Spinal cord (tissue), 9 donors: ENCODE measurements at regions not wholly inside any gene's neighbourhood (a gene's known extent, or its start where the extent isn't known, plus 50 kb on each side); places are given as distances from the start of the nearest gene placed in this dataset.
A peak's percentile ranks its signal among the peaks of the same experiment; 100 is the strongest.
"Not testable (repeated sequence)": the region's sequence is repeated elsewhere in the genome, so short reads cannot be mapped to it uniquely, and the experiment has no call there.

ENCODE experiments used
- DNase-seq, 6 donors: peaks; one replicate each; pipeline versions ENCODE4 v3.0.0 to v3.0.0-alpha.2; 2013 to 2015; ENCODE audit warnings: low spot score in 6 of 6, low read depth in 4 of 6
- H3K27ac ChIP-seq: one replicate; pipeline ENCODE4 v1.5.1; 2013; ENCODE audit warnings: low read depth, low read length, control low read depth
- H3K27me3 ChIP-seq: one replicate; pipeline ENCODE4 v1.6.1; 2013; ENCODE audit warnings: low read length; ENCODE audit not compliant: control insufficient read depth, insufficient read depth
- H3K36me3 ChIP-seq: one replicate; pipeline ENCODE4 v1.6.1; 2013; ENCODE audit warnings: low read length; ENCODE audit not compliant: control insufficient read depth, insufficient read depth
- H3K4me1 ChIP-seq: one replicate; pipeline ENCODE4 v1.6.1; 2013; ENCODE audit warnings: low read length; ENCODE audit not compliant: control insufficient read depth, insufficient read depth
- H3K4me3 ChIP-seq: one replicate; pipeline ENCODE4 v1.5.1; 2013; ENCODE audit warnings: low read depth, low read length, control low read depth
- H3K9me3 ChIP-seq: one replicate; pipeline ENCODE4 v1.6.1; 2013; ENCODE audit warnings: low read length; ENCODE audit not compliant: control insufficient read depth, insufficient read depth
- WGBS: methylation state at CpG from one replicate; pipeline ENCODE4 v1.1.5; 2013; ENCODE audit warnings: missing lambda C conversion rate; ENCODE audit not compliant: insufficient coverage; 5-methylcytosine and 5-hydroxymethylcytosine counted together
- donor health status: healthy.

DNA sequence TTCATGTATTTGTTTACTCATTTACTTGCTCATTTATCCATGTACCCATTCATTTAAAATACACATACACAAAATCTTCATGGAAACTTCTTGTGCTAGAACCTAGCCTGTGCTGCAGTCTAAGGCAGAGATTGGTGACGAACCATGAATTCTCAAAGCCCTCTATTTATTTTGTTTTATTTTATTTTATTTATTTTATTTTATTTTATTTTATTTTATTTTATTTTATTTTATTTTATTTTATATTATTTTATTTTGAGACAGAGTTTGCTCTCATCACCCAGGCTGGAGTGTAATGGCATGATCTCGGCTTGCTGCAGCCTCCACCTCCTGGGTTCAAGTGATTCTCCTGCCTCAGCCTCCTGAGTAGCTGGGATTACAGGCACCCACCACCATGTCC lies 334.9 kb upstream of the PAPPA start:
- no CpG with 5 or more reads among the region's 2 CpGs for WGBS
- H3K4me1 ChIP-seq, DNase-seq, H3K36me3 ChIP-seq, H3K27me3 ChIP-seq, H3K9me3 ChIP-seq, H3K4me3 ChIP-seq, H3K27ac ChIP-seq: not testable (repeated sequence)

DNA sequence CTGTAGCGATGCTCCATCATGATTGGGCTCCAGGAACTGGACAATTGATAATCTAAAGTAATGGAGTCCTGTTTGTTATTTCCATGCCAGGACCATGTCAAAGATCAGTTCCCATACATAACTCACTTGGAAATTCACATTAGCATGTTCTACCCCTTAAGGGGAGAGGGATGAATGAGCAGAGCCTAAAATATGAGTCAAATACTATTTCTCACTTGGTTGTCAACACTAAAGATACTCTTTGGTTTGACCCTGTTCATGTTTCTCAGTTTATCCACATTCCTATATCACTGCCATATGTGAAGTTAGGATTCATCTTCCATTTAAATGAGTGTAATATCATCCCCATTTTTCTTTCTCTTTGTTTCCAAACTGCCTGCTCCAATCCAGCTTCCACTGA lies 321.6 kb upstream of the PAPPA start:
- WGBS = no CpG with 5 or more reads among the region's 1 CpG
- Histone ChIP-seq H3K4me1 (no peaks in the 10 kb centered on the region), H3K27ac (no peak overlapping the region), H3K36me3 (no peaks in the 10 kb centered on the region), H3K9me3 (no peaks in the 10 kb centered on the region), H3K27me3 (no peaks in the 10 kb centered on the region), H3K4me3 (no peak overlapping the region)
- DNase-seq = no peak

DNA sequence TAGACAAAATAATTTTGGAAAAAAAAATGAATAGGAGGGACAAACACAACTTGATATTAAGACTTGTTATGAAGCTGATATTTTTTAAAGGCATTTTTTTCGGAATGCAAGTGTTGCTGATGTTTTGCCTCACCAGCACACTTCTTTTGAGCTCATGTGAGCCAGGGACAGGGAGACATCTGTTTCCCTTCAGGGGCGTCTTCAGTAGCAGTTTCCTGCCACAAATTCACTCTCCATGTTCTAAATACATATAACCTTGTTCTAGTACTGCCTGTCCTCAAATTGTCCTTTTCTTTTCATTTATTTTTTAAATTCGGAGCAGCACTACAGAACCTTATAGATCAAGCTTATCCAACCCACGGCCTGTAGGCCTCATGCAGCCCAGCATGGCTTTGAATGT lies 316.0 kb upstream of the PAPPA start:
- no peak for DNase-seq
- no peaks in the 10 kb centered on the region for H3K27me3 ChIP-seq

DNA sequence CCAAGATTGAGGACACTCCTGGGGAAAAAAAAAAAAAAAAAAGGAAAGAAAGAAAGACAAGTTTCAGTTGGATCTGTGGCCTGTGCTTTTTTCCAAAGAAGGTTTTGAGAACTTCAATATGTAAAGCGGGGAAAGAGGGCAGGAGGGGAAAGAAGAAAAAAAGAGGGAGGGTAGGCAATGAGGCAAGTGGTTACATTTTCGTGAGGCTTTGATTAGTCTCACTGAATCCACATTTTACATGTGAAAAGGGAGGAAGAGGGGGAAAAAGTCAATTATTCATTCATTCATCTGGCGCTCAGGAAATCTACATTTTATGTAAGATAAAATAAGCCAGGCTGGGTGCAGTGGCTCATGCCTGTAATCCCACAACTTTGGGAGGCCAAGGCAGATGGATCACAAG lies 315.2 kb upstream of the PAPPA start:
- no peak overlapping the region for H3K27ac ChIP-seq
- no peaks in the 10 kb centered on the region for H3K36me3 ChIP-seq
- no peaks in the 10 kb centered on the region for H3K27me3 ChIP-seq
- WGBS = 80% methylated on average over 1 of the region's 3 CpGs
- H3K4me1 ChIP-seq = no peaks in the 10 kb centered on the region
- no peak for DNase-seq
- no peaks in the 10 kb centered on the region for H3K9me3 ChIP-seq
- no peak overlapping the region for H3K4me3 ChIP-seq

More for the DNA sequence above, 316.0 kb upstream of the PAPPA start:
- no peak overlapping the region for H3K4me3 ChIP-seq
- 89% methylated on average over 3 of the region's 4 CpGs for WGBS
- H3K27ac ChIP-seq = no peak overlapping the region
- H3K36me3 ChIP-seq = no peaks in the 10 kb centered on the region
- no peaks in the 10 kb centered on the region for H3K9me3 ChIP-seq
- H3K4me1 ChIP-seq = no peaks in the 10 kb centered on the region

DNA sequence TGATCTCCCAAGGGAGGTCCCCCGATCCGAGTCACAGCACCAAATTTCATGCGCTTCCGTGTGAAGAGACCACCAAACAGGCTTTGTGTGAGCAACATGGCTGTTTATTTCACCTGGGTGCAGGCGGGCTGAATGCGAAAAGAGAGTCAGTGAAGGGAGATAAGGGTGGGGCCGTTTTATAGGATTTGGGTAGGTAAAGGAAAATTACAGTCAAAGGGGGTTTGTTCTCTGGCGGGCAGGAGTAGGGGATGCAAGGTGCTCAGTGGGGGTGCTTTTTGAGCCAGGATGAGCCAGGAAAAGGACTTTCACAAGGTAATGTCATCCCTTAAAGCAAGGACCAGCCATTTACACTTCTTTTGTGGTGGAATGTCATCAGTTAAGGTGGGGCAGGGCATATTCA lies 309.2 kb upstream of the PAPPA start:
- H3K27me3 ChIP-seq, H3K36me3 ChIP-seq, H3K4me3 ChIP-seq, H3K4me1 ChIP-seq, DNase-seq, H3K27ac ChIP-seq, H3K9me3 ChIP-seq: not testable (repeated sequence)
- WGBS = 62% methylated on average over 3 of the region's 8 CpGs

DNA sequence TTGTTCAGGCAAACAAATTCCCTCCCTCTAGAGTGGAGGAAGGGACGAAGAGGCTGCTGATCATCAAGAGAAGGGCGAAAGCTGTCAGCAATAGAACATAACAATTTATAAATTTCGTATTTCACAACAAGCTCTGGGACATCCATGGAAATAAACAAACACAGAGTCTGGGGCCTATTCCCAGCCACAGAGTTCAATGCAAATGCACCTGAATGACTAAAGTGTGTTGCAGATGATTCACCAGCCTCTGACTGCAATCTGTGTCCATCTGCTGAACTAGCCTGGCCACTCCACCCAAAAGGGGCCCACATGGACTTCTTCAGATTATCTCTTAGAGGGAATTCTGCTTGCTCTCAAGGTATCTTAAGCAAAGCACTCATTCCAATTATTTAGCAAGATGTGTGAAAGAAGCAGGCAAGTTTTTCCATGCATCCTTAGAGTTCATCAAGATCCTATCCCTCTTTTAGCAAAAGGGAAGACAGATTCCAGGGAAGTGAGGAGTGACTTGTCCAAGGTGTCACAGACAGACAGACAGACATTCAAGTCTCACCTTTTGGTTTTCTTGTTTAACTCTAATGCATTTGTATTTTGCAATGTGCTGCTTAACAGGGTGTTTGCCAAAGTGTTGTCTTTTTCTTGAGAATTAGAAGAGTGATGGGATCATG lies 307.8 kb upstream of the PAPPA start:
- Histone ChIP-seq H3K36me3 (no peaks in the 10 kb centered on the region), H3K9me3 (no peaks in the 10 kb centered on the region), H3K4me1 (no peaks in the 10 kb centered on the region), H3K27ac (no peak overlapping the region), H3K27me3 (no peaks in the 10 kb centered on the region), H3K4me3 (no peak overlapping the region)
- WGBS = 80% methylated on average over 1 of the region's 3 CpGs
- no peak for DNase-seq

DNA sequence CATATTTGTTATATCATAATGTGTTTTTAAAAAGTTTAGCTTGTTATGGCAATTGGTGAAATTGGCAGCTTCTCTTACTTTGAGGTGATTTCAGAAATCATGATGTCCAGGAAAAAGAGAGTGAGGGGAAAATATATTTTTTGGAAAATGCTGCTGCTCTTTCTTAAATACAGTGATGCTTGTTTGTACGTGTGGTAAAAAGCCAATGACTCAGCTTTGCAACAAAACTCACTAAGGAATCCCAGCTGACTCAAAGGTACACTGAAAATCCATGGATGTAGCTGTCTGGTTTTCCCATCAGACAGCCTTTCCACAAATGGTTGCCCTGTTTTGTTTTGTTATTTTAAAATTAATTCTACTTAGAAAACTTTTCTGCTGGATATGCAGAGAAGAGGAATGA lies 306.4 kb upstream of the PAPPA start:
- H3K4me1 ChIP-seq = no peaks in the 10 kb centered on the region
- 67% methylated on average over 1 of the region's 1 CpG for WGBS
- no peaks in the 10 kb centered on the region for H3K27me3 ChIP-seq
- H3K9me3 ChIP-seq = no peaks in the 10 kb centered on the region
- no peak for DNase-seq
- H3K27ac ChIP-seq = no peak overlapping the region
- H3K36me3 ChIP-seq = no peaks in the 10 kb centered on the region
- no peak overlapping the region for H3K4me3 ChIP-seq

DNA sequence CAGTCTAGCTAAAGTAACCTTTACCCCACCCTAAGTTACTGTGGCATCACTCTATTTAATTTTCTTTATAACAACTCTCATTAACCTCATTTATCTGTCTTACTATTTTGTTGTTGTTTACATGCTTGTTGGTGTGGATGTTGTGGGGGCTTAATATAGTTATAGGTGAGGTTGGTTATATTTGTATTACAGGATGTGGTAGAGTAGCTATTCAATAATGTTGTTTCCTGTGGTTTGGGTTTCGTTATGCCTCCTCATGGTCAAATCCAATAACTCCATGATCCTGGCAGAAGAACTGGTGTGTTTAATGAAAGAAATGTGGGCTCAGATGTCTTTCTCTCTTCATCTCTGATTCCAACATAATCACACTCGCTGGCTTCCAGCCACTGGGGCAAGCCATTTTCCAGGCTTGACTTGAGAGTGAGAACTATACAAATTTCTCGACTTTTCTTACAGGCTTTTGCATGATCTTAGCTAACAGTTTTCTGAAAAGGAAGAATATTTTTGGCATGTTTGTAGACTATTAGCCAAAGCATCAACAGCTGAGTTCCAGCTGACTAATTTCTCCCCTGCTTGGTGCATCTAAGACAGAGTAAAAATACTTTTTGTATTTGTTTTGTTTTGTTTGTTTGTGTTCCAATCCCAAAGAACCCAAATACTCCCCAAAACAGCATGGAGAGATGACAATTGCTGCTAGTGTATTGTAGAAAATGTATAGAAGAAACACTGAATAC lies 303.7 kb upstream of the PAPPA start:
- peak in 1 of 6 donors; percentile 1 for DNase-seq
- no CpG with 5 or more reads among the region's 3 CpGs for WGBS
- H3K27me3 ChIP-seq = no peaks in the 10 kb centered on the region

DNA sequence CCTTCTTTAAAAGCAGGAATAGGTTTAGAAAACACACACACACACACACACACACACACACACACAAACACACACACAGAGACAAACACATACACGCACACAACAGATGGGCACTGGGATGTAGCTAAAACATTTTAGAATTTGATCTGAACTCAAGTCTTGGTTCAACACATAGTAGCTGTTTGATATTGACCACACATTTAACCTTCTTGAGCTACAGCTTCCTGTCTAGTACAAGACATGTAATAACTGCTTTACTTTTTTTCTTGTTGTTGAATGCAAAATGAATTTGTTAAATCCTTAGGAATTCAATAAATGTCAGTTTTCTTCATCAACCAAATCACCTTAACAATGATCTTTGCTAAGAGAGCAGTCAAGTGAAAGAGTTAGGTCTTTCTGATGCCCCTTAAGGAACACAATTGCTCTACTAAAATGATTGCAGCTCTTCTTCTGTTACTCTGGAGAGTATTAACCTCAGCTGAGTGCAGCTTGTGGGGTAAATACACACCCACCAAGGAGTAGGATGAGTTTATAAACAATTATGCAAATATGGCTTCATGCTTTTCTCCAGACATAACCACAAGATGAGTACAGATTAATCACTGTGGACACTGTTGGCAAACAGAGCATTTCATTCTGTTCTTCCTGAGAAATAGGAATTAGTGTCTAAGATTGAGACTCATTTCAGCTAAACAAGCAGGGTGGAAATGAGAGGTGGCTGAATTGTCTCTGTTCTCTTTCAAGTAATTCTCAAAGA lies 302.9 kb upstream of the PAPPA start:
- H3K4me1 ChIP-seq = no peaks in the 10 kb centered on the region

More for the DNA sequence above, 303.7 kb upstream of the PAPPA start:
- H3K36me3 ChIP-seq = no peaks in the 10 kb centered on the region
- H3K4me3 ChIP-seq = no peak overlapping the region
- no peak overlapping the region for H3K27ac ChIP-seq
- peaks cover 2% of the 10 kb centered on the region for H3K9me3 ChIP-seq
- no peaks in the 10 kb centered on the region for H3K4me1 ChIP-seq

More for the DNA sequence above, 302.9 kb upstream of the PAPPA start:
- no peaks in the 10 kb centered on the region for H3K36me3 ChIP-seq
- no peaks in the 10 kb centered on the region for H3K27me3 ChIP-seq
- 60% methylated on average over 1 of the region's 1 CpG for WGBS
- H3K4me3 ChIP-seq = no peak overlapping the region
- no peak for DNase-seq
- H3K27ac ChIP-seq = no peak overlapping the region
- peaks cover 2% of the 10 kb centered on the region for H3K9me3 ChIP-seq
